ENCODE measurements at regions not wholly inside any gene's neighbourhood (a gene's known extent, or its start where the extent isn't known, plus 50 kb on each side); places are given as distances from the start of the nearest gene placed in this dataset.

GRCh38 chr4:166635367-166635766 lies 598.9 kb downstream of the SPOCK3 start:
- ChIA-PET POLR2A (no interaction called here), CTCF (no interaction called here)
- TF ChIP-seq CTCF (IDR thresholded peaks at IDR 0.05), result no peak
- Mint-ChIP-seq H3K36me3 (ENCODE audit: low read depth) (no peaks in the 10 kb centered on the region), H3K4me1 (ENCODE audit: low read depth) (no peaks in the 10 kb centered on the region), H3K27ac (no peak overlapping the region), H3K4me3 (no peak overlapping the region), H3K9me3 (peaks cover 3% of the 10 kb centered on the region), H3K27me3 (no peaks in the 10 kb centered on the region)
- no peak for ATAC-seq
- intact Hi-C loops (cut with micrococcal nuclease), result no loop called here
- no peak for DNase-seq

GRCh38 chr4:166637816-166638215 lies 596.5 kb downstream of the SPOCK3 start:
- DNase-seq (no peak), ATAC-seq (no peak)
- no peak for TF ChIP-seq CTCF (IDR thresholded peaks at IDR 0.05)
- no peaks in the 10 kb centered on the region for H3K4me1 Mint-ChIP-seq (ENCODE audit: low read depth)
- no peak overlapping the region for H3K27ac Mint-ChIP-seq
- H3K27me3 Mint-ChIP-seq, result no peaks in the 10 kb centered on the region
- H3K9me3 Mint-ChIP-seq, result peaks cover 3% of the 10 kb centered on the region
- ChIA-PET POLR2A (no interaction called here), CTCF (no interaction called here)
- no peak overlapping the region for H3K4me3 Mint-ChIP-seq
- intact Hi-C loops (cut with micrococcal nuclease), result no loop called here
- no peaks in the 10 kb centered on the region for H3K36me3 Mint-ChIP-seq (ENCODE audit: low read depth)

GRCh38 chr4:166655231-166655630 lies 579.1 kb downstream of the SPOCK3 start:
- Mint-ChIP-seq H3K27ac (no peak overlapping the region), H3K4me3 (no peak overlapping the region), H3K36me3 (ENCODE audit: low read depth) (no peaks in the 10 kb centered on the region), H3K9me3 (peaks cover 5% of the 10 kb centered on the region), H3K27me3 (no peaks in the 10 kb centered on the region), H3K4me1 (ENCODE audit: low read depth) (no peaks in the 10 kb centered on the region)
- TF ChIP-seq CTCF (IDR thresholded peaks at IDR 0.05), result no peak
- intact Hi-C loops (cut with micrococcal nuclease), result no loop called here
- no peak for DNase-seq
- ATAC-seq, result no peak
- ChIA-PET POLR2A (no interaction called here), CTCF (no interaction called here)

GRCh38 chr4:166655705-166656104 lies 578.6 kb downstream of the SPOCK3 start:
- POLR2A ChIA-PET, result no interaction called here
- Mint-ChIP-seq H3K9me3 (peaks cover 5% of the 10 kb centered on the region), H3K27me3 (no peaks in the 10 kb centered on the region), H3K36me3 (ENCODE audit: low read depth) (no peaks in the 10 kb centered on the region), H3K4me3 (no peak overlapping the region), H3K27ac (no peak overlapping the region), H3K4me1 (ENCODE audit: low read depth) (no peaks in the 10 kb centered on the region)
- CTCF ChIA-PET, result no interaction called here
- TF ChIP-seq CTCF (IDR thresholded peaks at IDR 0.05), result no peak
- ATAC-seq (no peak), DNase-seq (no peak)
- intact Hi-C loops (cut with micrococcal nuclease), result no loop called here

GRCh38 chr4:166657261-166657660 lies 577.0 kb downstream of the SPOCK3 start:
- DNase-seq (no peak), ATAC-seq (no peak)
- no peak overlapping the region for H3K27ac Mint-ChIP-seq
- H3K27me3 Mint-ChIP-seq, result no peaks in the 10 kb centered on the region
- no peaks in the 10 kb centered on the region for H3K4me1 Mint-ChIP-seq (ENCODE audit: low read depth)
- TF ChIP-seq CTCF (IDR thresholded peaks at IDR 0.05), result no peak
- CTCF ChIA-PET, result no interaction called here
- H3K4me3 Mint-ChIP-seq, result no peak overlapping the region
- intact Hi-C loops (cut with micrococcal nuclease), result no loop called here
- POLR2A ChIA-PET, result no interaction called here
- H3K36me3 Mint-ChIP-seq (ENCODE audit: low read depth), result no peaks in the 10 kb centered on the region
- H3K9me3 Mint-ChIP-seq, result peaks cover 5% of the 10 kb centered on the region

Measured in activated CD8-positive, alpha-beta T cell treated with anti-CD3 and anti-CD28 coated beads for 36 hours (primary cell).